Dendritic cell treated with granulocyte-macrophage colony-stimulating factor and Interleukin-4, amounts not matched to agents 40 ng/mL and 50 ng/mL, for 4 days (primary cell): ENCODE measurements at regions not wholly inside any gene's neighbourhood (a gene's known extent, or its start where the extent isn't known, plus 50 kb on each side); places are given as distances from the start of the nearest gene placed in this dataset.

ENCODE experiments used
- H3K27ac Mint-ChIP-seq: one replicate; pipeline ENCODE4 v1.8.0; 2022; ENCODE audit warnings: mild to moderate bottlenecking, mixed read lengths
- H3K27me3 Mint-ChIP-seq: one replicate; pipeline ENCODE4 v1.8.0; 2022; ENCODE audit warnings: mild to moderate bottlenecking, mixed read lengths
- H3K36me3 Mint-ChIP-seq: one replicate; pipeline ENCODE4 v1.8.0; 2022; ENCODE audit warnings: low read depth, mixed read lengths
- H3K4me1 Mint-ChIP-seq: one replicate; pipeline ENCODE4 v1.8.0; 2022; ENCODE audit warnings: low read depth, mixed read lengths
- H3K4me3 Mint-ChIP-seq: one replicate; pipeline ENCODE4 v1.8.0; 2022; ENCODE audit warnings: mild to moderate bottlenecking, moderate library complexity, mixed read lengths
- H3K9me3 Mint-ChIP-seq: one replicate; pipeline ENCODE4 v1.8.0; 2022; ENCODE audit warnings: mixed read lengths
- intact Hi-C: fragments of 100-400 bp; cut with micrococcal nuclease; formaldehyde crosslinking; loops from one replicate; pipeline ENCODE4 v1.15.0; 2022

GRCh38 chr18:78445880-78446279 lies 533.7 kb upstream of the SALL3 start:
- intact Hi-C loops = no loop called here
- Mint-ChIP-seq H3K36me3 (no peaks in the 10 kb centered on the region), H3K27me3 (no peaks in the 10 kb centered on the region)

DNA sequence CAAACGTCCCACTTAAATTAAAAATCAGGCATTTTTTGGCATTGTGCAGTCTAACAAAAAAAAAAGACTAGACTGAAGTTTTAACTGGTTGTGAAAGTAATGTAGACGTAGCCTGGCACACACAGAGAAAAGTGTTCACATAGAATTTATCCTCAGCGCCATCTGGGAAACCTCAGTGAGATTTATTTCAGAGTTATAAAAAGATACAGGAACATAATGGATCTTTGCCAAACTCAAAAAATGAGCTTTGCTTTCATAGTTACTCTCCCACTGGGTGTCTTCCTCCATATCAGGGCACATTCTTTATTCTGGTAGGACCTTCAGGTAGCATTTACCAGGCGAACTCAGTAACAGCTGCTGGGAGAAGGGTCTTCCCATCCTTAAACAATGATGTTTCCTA lies 532.4 kb upstream of the SALL3 start:
- H3K36me3 Mint-ChIP-seq = no peaks in the 10 kb centered on the region
- H3K27me3 Mint-ChIP-seq = no peaks in the 10 kb centered on the region
- H3K4me1 Mint-ChIP-seq = no peaks in the 10 kb centered on the region
- H3K9me3 Mint-ChIP-seq = no peaks in the 10 kb centered on the region
- H3K4me3 Mint-ChIP-seq = no peak overlapping the region
- intact Hi-C loops = no loop called here
- H3K27ac Mint-ChIP-seq = no peak overlapping the region

More at GRCh38 chr18:78445880-78446279, 533.7 kb upstream of the SALL3 start:
- Mint-ChIP-seq H3K27ac (no peak overlapping the region), H3K4me1 (no peaks in the 10 kb centered on the region), H3K9me3 (no peaks in the 10 kb centered on the region), H3K4me3 (no peak overlapping the region)

- no peak overlapping the region for H3K4me3 Mint-ChIP-seq
- H3K9me3 Mint-ChIP-seq = no peaks in the 10 kb centered on the region
- no peaks in the 10 kb centered on the region for H3K36me3 Mint-ChIP-seq
- intact Hi-C loops = no loop called here
- no peaks in the 10 kb centered on the region for H3K4me1 Mint-ChIP-seq
- H3K27me3 Mint-ChIP-seq = no peaks in the 10 kb centered on the region
- H3K27ac Mint-ChIP-seq = no peak overlapping the region
Observed at GRCh38 chr18:78448106-78448505, 531.5 kb upstream of the SALL3 start.

- Mint-ChIP-seq H3K27me3 (no peaks in the 10 kb centered on the region), H3K27ac (no peak overlapping the region), H3K36me3 (no peaks in the 10 kb centered on the region), H3K4me3 (no peak overlapping the region), H3K4me1 (no peaks in the 10 kb centered on the region), H3K9me3 (no peaks in the 10 kb centered on the region)
- intact Hi-C loops = no loop called here
Observed at GRCh38 chr18:78448591-78448990, 531.0 kb upstream of the SALL3 start.

DNA sequence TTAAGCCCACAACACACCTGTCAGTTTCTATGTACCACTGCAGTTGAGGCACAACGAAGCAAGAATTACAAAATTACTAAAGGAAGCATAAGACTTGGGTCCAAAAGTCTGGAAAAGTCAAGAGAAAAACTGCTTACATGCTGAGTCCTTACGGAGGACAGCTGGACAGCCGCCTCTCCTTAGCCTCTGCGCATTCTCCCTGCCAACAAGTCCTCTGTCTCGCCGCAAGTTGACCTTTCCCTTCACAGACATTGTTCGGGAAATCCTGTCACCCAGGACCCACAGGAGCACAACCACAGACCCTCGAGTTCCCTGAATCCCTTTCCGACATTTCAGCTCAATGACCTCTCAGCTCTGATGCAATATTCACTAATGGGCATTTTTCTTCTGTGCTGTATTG lies 525.4 kb upstream of the SALL3 start:
- Mint-ChIP-seq H3K4me1 (no peaks in the 10 kb centered on the region), H3K27ac (no peak overlapping the region), H3K4me3 (no peak overlapping the region), H3K27me3 (no peaks in the 10 kb centered on the region), H3K36me3 (no peaks in the 10 kb centered on the region), H3K9me3 (no peaks in the 10 kb centered on the region)
- intact Hi-C loops = no loop called here

DNA sequence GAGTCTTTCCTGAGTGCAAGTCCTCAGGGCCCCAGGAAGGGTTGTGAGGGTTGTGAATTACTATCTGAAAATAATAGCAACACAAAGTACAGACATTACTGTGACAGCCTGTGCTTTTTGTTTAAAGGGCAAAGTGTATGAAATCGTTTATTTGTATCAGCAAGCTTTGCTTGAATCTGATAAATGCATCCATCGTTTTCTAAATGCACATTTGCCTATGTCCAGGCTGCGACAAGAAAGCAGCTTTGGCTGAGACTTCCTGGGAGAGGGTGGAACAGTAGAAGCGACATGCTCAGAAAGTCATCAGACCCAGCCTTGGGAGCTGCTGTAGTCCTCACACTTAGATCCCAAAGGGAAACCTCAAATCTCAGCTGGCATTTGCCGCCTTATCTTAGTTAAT lies 524.2 kb upstream of the SALL3 start:
- Mint-ChIP-seq H3K27me3 (no peaks in the 10 kb centered on the region), H3K36me3 (no peaks in the 10 kb centered on the region), H3K4me1 (no peaks in the 10 kb centered on the region), H3K9me3 (no peaks in the 10 kb centered on the region), H3K4me3 (no peak overlapping the region), H3K27ac (no peak overlapping the region)
- intact Hi-C loops = no loop called here

- no peak overlapping the region for H3K27ac Mint-ChIP-seq
- no peaks in the 10 kb centered on the region for H3K27me3 Mint-ChIP-seq
- H3K4me3 Mint-ChIP-seq = no peak overlapping the region
- no peaks in the 10 kb centered on the region for H3K36me3 Mint-ChIP-seq
- intact Hi-C loops = no loop called here
- no peaks in the 10 kb centered on the region for H3K9me3 Mint-ChIP-seq
- no peaks in the 10 kb centered on the region for H3K4me1 Mint-ChIP-seq
Observed at GRCh38 chr18:78457011-78457410, 522.6 kb upstream of the SALL3 start.

DNA sequence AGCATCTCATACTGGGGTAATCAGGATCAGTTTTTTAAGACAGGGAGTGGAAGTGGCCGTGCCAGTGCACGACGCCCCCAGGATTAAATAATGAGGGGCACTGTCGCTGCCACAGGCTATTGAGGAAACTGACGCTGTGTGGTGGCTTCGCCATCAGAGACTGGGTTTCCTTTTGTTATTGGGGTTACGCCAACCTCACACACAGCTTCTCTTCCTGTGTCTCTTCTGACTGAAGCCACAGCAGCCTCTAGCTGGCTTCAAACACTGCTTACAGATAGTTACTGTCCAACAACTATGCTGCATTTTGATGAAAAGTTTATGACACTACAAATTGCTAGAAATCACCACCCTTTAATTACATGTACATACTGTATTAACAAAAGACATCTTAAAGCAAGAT lies 521.9 kb upstream of the SALL3 start:
- H3K27me3 Mint-ChIP-seq = no peaks in the 10 kb centered on the region
- H3K4me3 Mint-ChIP-seq = no peak overlapping the region
- no peak overlapping the region for H3K27ac Mint-ChIP-seq
- H3K4me1 Mint-ChIP-seq = no peaks in the 10 kb centered on the region
- intact Hi-C loops = no loop called here
- H3K9me3 Mint-ChIP-seq = no peaks in the 10 kb centered on the region
- no peaks in the 10 kb centered on the region for H3K36me3 Mint-ChIP-seq

- Mint-ChIP-seq H3K4me1 (no peaks in the 10 kb centered on the region), H3K27me3 (no peaks in the 10 kb centered on the region), H3K9me3 (peaks cover 2% of the 10 kb centered on the region), H3K36me3 (no peaks in the 10 kb centered on the region), H3K27ac (no peak overlapping the region), H3K4me3 (no peak overlapping the region)
- intact Hi-C loops = no loop called here
Observed at GRCh38 chr18:78458356-78458755, 521.3 kb upstream of the SALL3 start.

- Mint-ChIP-seq H3K4me1 (no peaks in the 10 kb centered on the region), H3K36me3 (no peaks in the 10 kb centered on the region), H3K9me3 (peaks cover 15% of the 10 kb centered on the region), H3K4me3 (no peak overlapping the region), H3K27me3 (no peaks in the 10 kb centered on the region), H3K27ac (no peak overlapping the region)
- intact Hi-C loops = no loop called here
Observed at GRCh38 chr18:78459668-78460067, 520.0 kb upstream of the SALL3 start.

- intact Hi-C loops = no loop called here
- Mint-ChIP-seq H3K27ac (no peak overlapping the region), H3K9me3 (peaks cover 24% of the 10 kb centered on the region), H3K36me3 (no peaks in the 10 kb centered on the region), H3K4me3 (no peak overlapping the region), H3K27me3 (no peaks in the 10 kb centered on the region), H3K4me1 (no peaks in the 10 kb centered on the region)
Observed at GRCh38 chr18:78460558-78460957, 519.1 kb upstream of the SALL3 start.

- H3K9me3 Mint-ChIP-seq = peaks cover 32% of the 10 kb centered on the region
- intact Hi-C loops = no loop called here
- H3K27me3 Mint-ChIP-seq = no peaks in the 10 kb centered on the region
- H3K4me3 Mint-ChIP-seq = no peak overlapping the region
- H3K27ac Mint-ChIP-seq = no peak overlapping the region
- no peaks in the 10 kb centered on the region for H3K36me3 Mint-ChIP-seq
- no peaks in the 10 kb centered on the region for H3K4me1 Mint-ChIP-seq
Observed at GRCh38 chr18:78473563-78473962, 506.1 kb upstream of the SALL3 start.

DNA sequence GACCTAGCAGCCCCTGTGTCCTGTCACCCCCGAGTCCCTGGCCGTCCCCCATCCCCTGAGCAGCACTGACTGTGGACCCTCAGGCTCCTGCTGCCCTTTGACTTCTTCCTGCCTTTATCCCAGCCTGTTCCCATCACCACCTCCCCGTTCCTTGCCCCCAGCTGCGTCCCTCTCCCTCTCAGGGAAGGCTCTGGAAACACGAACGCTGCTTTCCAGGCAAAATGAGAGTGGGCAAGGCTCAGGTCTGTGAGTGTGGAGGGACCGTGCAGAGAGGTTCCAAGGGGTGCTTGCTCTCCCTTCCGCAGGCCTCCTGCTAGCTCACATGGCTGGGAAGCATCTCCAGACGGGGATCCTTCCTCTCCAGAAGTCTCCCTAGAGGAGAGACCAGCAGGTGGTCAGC lies 501.8 kb upstream of the SALL3 start:
- Mint-ChIP-seq H3K9me3 (peaks cover 14% of the 10 kb centered on the region), H3K27ac (no peak overlapping the region), H3K4me1 (no peaks in the 10 kb centered on the region), H3K36me3 (no peaks in the 10 kb centered on the region), H3K27me3 (no peaks in the 10 kb centered on the region), H3K4me3 (no peak overlapping the region)
- intact Hi-C loops = no loop called here

DNA sequence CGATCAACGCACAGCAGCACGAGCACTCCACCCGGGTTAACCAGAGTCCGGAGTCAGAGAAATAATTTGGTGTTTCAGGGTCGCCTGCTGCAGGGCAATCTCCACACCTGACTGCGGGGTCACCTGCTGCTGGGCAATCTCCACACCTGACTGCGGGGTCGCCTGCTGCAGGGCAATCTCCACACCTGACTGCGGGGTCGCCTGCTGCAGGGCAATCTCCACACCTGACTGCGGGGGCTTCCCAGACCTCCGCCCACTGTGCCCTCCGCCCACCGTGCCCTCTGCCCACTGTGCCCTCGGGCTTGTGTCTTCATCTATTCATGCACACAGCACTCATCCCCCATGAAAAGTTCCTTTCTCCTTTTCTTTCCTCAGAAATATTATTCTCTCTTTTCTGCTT lies 500.2 kb upstream of the SALL3 start:
- Mint-ChIP-seq H3K4me3 (no peak overlapping the region), H3K27ac (no peak overlapping the region), H3K27me3 (no peaks in the 10 kb centered on the region), H3K9me3 (no peaks in the 10 kb centered on the region), H3K4me1 (no peaks in the 10 kb centered on the region), H3K36me3 (no peaks in the 10 kb centered on the region)
- intact Hi-C loops = no loop called here

GRCh38 chr18:78480262-78481054 lies 499.2 kb upstream of the SALL3 start:
- no peaks in the 10 kb centered on the region for H3K4me1 Mint-ChIP-seq
- no peak overlapping the region for H3K4me3 Mint-ChIP-seq
- no peaks in the 10 kb centered on the region for H3K27me3 Mint-ChIP-seq
- H3K27ac Mint-ChIP-seq = no peak overlapping the region
- H3K9me3 Mint-ChIP-seq = peaks cover 9% of the 10 kb centered on the region
- no peaks in the 10 kb centered on the region for H3K36me3 Mint-ChIP-seq
- intact Hi-C loops = no loop called here
